Osteoblast (primary cell): ENCODE measurements at regions not wholly inside any gene's neighbourhood (a gene's known extent, or its start where the extent isn't known, plus 50 kb on each side); places are given as distances from the start of the nearest gene placed in this dataset.

Source experiments
- DNase-seq: peaks from one replicate; pipeline ENCODE4 v3.0.0; 2011; ENCODE audit warnings: low spot score, mixed read lengths; ENCODE audit not compliant: insufficient read length; ENCODE audit errors: missing footprints
- H2AFZ ChIP-seq: 2 replicates; pipeline ENCODE4 v1.6.0; 2011; ENCODE audit warnings: mild to moderate bottlenecking, low read length
- H3K27ac ChIP-seq: 2 replicates; pipeline ENCODE4 v1.5.1; 2011; ENCODE audit warnings: mild to moderate bottlenecking, low read depth, low read length, moderate library complexity
- H3K27me3 ChIP-seq: 2 replicates; pipeline ENCODE4 v1.6.0; 2012; ENCODE audit warnings: mild to moderate bottlenecking, control low read depth, inconsistent platforms, low read length, moderate library complexity; ENCODE audit not compliant: insufficient read depth
- H3K36me3 ChIP-seq: 2 replicates; pipeline ENCODE4 v1.5.1; 2011; ENCODE audit warnings: mild to moderate bottlenecking, low read length, control low read depth, moderate library complexity; ENCODE audit not compliant: insufficient read depth
- H3K4me1 ChIP-seq: 2 replicates; pipeline ENCODE4 v1.5.1; 2011; ENCODE audit warnings: mild to moderate bottlenecking, low read length, control low read depth, moderate library complexity; ENCODE audit not compliant: insufficient read depth
- H3K4me2 ChIP-seq: 2 replicates; pipeline ENCODE4 v1.6.0; 2011; ENCODE audit warnings: mild to moderate bottlenecking, low read length; ENCODE audit not compliant: insufficient read depth
- H3K4me3 ChIP-seq: fragments of 200-600 bp; sonication (generic); 3 replicates; pipeline ENCODE4 v1.5.1; 2012; ENCODE audit warnings: mild to moderate bottlenecking, low read length, inconsistent platforms; ENCODE audit not compliant: insufficient read depth
- H3K79me2 ChIP-seq: 2 replicates; pipeline ENCODE4 v1.6.0; 2012; ENCODE audit warnings: mild to moderate bottlenecking, low read length, control low read depth, inconsistent platforms; ENCODE audit not compliant: insufficient read depth
- H3K9me3 ChIP-seq: 2 replicates; pipeline ENCODE4 v1.5.1; 2011; ENCODE audit warnings: low read depth, low read length, control low read depth
- H4K20me1 ChIP-seq: 2 replicates; pipeline ENCODE4 v1.6.0; 2012; ENCODE audit warnings: mild to moderate bottlenecking, low read length, control low read depth; ENCODE audit not compliant: insufficient read depth
- TF ChIP-seq, protein P1 (sequence below): IDR thresholded peaks from 2 replicates; pipeline ENCODE4 v1.5.1; 2011; ENCODE audit warnings: mild to moderate bottlenecking, low read depth, low read length, moderate library complexity; ENCODE audit errors: extremely low read depth

DNA sequence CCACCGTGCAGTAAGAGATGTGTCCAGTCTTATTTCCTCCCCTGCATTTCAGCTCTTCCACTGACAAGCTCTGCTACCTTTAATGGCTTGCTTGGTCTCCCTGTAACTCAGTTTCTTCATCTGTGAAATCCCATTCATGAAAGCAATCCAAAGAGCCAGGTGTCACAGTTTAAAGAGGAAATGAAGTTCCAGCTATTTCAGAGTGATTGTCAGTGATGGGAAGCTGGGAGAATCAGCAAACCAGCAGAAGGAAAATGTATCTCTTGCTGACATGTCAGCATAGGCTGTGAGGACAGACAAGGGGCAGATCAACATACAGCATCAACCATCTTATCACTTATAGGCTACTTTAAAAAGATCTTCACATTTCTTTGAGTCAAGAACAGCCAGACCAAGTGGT is 445.3 kb downstream of the ADRA2A start:
- Histone ChIP-seq H3K27ac (no peak overlapping the region), H3K27me3 (no peaks in the 10 kb centered on the region), H2AFZ (no peak overlapping the region), H3K4me3 (no peak overlapping the region), H3K4me1 (no peaks in the 10 kb centered on the region), H4K20me1 (no peaks in the 10 kb centered on the region), H3K9me3 (no peaks in the 10 kb centered on the region), H3K36me3 (no peaks in the 10 kb centered on the region), H3K4me2 (no peak overlapping the region), H3K79me2 (no peaks in the 10 kb centered on the region)
- no peak for DNase-seq
- TF ChIP-seq, protein P1, sequence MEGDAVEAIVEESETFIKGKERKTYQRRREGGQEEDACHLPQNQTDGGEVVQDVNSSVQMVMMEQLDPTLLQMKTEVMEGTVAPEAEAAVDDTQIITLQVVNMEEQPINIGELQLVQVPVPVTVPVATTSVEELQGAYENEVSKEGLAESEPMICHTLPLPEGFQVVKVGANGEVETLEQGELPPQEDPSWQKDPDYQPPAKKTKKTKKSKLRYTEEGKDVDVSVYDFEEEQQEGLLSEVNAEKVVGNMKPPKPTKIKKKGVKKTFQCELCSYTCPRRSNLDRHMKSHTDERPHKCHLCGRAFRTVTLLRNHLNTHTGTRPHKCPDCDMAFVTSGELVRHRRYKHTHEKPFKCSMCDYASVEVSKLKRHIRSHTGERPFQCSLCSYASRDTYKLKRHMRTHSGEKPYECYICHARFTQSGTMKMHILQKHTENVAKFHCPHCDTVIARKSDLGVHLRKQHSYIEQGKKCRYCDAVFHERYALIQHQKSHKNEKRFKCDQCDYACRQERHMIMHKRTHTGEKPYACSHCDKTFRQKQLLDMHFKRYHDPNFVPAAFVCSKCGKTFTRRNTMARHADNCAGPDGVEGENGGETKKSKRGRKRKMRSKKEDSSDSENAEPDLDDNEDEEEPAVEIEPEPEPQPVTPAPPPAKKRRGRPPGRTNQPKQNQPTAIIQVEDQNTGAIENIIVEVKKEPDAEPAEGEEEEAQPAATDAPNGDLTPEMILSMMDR: no peak

DNA sequence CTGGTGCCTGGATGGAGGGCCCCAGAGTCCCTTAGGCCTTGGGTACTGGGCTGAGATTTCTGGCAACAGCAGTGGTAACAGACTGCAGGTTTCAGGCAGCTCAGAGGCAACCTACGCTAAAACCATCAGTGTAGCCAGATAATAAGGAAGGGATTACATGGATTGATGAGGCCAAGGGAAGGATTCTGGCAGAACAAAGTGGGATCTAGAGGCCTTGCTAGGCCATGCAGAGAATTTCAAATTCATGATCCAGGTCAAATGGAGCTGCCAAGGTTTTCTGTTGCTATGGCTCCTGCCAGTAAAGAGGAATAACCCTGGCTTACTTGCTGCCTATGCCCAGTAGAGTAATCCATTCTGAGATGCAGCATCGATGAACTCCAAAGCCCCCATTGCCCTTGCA is 445.7 kb downstream of the ADRA2A start:
- no peak overlapping the region for H3K27ac ChIP-seq
- no peak for DNase-seq
- H3K9me3 ChIP-seq: no peaks in the 10 kb centered on the region
- H3K4me3 ChIP-seq: no peak overlapping the region
- H3K79me2 ChIP-seq: no peaks in the 10 kb centered on the region
- no peaks in the 10 kb centered on the region for H4K20me1 ChIP-seq
- no peaks in the 10 kb centered on the region for H3K4me1 ChIP-seq
- H2AFZ ChIP-seq: no peak overlapping the region
- H3K27me3 ChIP-seq: no peaks in the 10 kb centered on the region
- no peaks in the 10 kb centered on the region for H3K36me3 ChIP-seq
- no peak overlapping the region for H3K4me2 ChIP-seq
- TF ChIP-seq, protein P1: no peak

DNA sequence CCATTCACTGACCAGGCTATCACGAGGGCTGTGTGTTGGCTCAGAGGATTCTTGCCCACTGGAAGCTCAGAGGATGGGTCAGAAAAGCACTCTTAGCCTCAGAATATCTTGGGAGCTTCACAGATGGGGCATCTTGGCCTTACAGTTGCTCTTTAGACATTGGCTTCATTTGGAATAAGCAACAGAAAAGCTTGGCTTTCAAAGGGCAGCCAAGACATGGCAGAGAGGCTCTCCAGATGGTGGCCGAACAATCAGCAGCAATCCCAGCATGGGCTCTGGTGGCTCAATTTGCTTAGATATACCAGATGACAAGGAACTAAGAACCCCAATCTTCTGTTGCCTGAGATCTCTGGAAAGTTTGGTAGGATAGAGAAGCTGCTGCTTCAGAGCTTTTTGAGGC is 446.2 kb downstream of the ADRA2A start:
- Histone ChIP-seq H3K79me2 (no peaks in the 10 kb centered on the region), H4K20me1 (no peaks in the 10 kb centered on the region), H3K27me3 (no peaks in the 10 kb centered on the region), H3K4me2 (no peak overlapping the region), H3K36me3 (no peaks in the 10 kb centered on the region), H3K4me3 (no peak overlapping the region), H3K9me3 (no peaks in the 10 kb centered on the region), H3K4me1 (no peaks in the 10 kb centered on the region), H2AFZ (no peak overlapping the region), H3K27ac (no peak overlapping the region)
- TF ChIP-seq, protein P1: no peak
- no peak for DNase-seq

DNA sequence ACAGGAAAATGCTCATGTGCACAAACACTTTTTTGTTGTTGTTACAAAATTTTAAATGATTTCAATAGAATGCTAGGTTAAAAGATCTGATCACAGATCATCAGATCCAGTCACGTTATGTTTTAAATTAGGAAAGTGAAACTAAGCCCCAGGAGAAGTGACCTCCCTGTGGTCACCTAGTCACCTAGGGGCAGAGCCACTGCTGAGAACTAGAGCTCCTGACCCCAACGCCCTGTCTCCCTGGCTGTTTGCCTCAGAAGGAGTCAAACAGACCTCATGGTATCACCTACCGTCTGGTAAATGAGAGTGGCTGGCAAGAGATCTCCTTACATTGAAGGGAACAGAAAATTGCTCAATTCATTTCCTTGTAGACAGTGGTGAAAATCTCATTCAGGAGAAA is 447.3 kb downstream of the ADRA2A start:
- Histone ChIP-seq H3K79me2 (no peaks in the 10 kb centered on the region), H2AFZ (no peak overlapping the region), H3K4me3 (no peak overlapping the region), H3K4me2 (no peak overlapping the region), H3K4me1 (no peaks in the 10 kb centered on the region), H3K27ac (no peak overlapping the region), H3K27me3 (no peaks in the 10 kb centered on the region), H4K20me1 (no peaks in the 10 kb centered on the region), H3K9me3 (no peaks in the 10 kb centered on the region), H3K36me3 (no peaks in the 10 kb centered on the region)
- TF ChIP-seq, protein P1: no peak
- no peak for DNase-seq
